ENCODE measurements at regions not wholly inside any gene's neighbourhood (a gene's known extent, or its start where the extent isn't known, plus 50 kb on each side); places are given as distances from the start of the nearest gene placed in this dataset.

GRCh38 chr1:60639287-60639686, 443.1 kb upstream of the NFIA start:
- Histone ChIP-seq H4K20me1 (ENCODE audit: insufficient read depth) (no peaks in the 10 kb centered on the region), H3K9me2 (ENCODE audit: insufficient read depth) (no peaks in the 10 kb centered on the region; the same call in 1 of the 2 replicates), H3K27me3 (ENCODE audit: insufficient read depth, low read depth) (no peaks in the 10 kb centered on the region), H3K4me2 (no peak overlapping the region), H3K27ac (no peak overlapping the region), H3K4me3 (no peak overlapping the region), H3K79me2 (ENCODE audit: low read depth) (no peaks in the 10 kb centered on the region), H3K9me3 (ENCODE audit: insufficient read depth, low read depth) (no peaks in the 10 kb centered on the region), H2AFZ (no peak overlapping the region), H3K36me3 (ENCODE audit: low read depth) (no peaks in the 10 kb centered on the region), H3F3A (ENCODE audit: insufficient read depth, low read depth) (no peaks in the 10 kb centered on the region), H3K4me1 (replicated peaks; ENCODE audit: insufficient read depth) (no peaks in the 10 kb centered on the region)
- no peak for DNase-seq
- ChIA-PET CTCF (no interaction called here), POLR2A (ENCODE audit: unreplicated experiment) (no interaction called here)
- TF ChIP-seq EZH2 (IDR thresholded peaks at IDR 0.05; ENCODE audit: low read depth): no peak
- TF ChIP-seq, protein P1, sequence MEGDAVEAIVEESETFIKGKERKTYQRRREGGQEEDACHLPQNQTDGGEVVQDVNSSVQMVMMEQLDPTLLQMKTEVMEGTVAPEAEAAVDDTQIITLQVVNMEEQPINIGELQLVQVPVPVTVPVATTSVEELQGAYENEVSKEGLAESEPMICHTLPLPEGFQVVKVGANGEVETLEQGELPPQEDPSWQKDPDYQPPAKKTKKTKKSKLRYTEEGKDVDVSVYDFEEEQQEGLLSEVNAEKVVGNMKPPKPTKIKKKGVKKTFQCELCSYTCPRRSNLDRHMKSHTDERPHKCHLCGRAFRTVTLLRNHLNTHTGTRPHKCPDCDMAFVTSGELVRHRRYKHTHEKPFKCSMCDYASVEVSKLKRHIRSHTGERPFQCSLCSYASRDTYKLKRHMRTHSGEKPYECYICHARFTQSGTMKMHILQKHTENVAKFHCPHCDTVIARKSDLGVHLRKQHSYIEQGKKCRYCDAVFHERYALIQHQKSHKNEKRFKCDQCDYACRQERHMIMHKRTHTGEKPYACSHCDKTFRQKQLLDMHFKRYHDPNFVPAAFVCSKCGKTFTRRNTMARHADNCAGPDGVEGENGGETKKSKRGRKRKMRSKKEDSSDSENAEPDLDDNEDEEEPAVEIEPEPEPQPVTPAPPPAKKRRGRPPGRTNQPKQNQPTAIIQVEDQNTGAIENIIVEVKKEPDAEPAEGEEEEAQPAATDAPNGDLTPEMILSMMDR (conservative IDR thresholded peaks at IDR 0.05): no peak
- intact Hi-C loops (cut with micrococcal nuclease; ENCODE audit: unreplicated experiment): no loop called here
- BruUV-seq (replicated peaks): no TSS peak

DNA sequence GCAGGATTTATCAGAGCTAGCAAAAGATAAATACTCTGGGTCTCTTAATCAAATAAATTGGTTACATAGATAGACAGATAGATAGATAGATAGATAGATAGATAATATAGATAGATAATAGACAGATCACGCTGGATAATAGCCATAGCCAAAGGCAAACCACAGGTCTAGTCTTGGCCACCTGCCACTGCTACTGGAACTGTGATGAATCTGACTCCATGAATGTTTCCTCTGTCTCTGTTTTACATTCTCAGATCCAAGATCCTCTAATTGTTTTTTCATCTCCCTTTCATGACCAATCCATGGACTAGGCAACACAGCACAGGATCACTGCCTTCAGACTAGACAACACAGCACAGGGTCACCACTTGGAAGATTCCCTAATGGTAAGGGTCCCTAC, 444.7 kb upstream of the NFIA start:
- no peaks in the 10 kb centered on the region for H3K79me2 ChIP-seq (ENCODE audit: low read depth)
- no peaks in the 10 kb centered on the region for H4K20me1 ChIP-seq (ENCODE audit: insufficient read depth)
- CTCF ChIA-PET: no interaction called here
- H3K27me3 ChIP-seq (ENCODE audit: insufficient read depth, low read depth): no peaks in the 10 kb centered on the region
- H3K27ac ChIP-seq: no peak overlapping the region
- intact Hi-C loops (cut with micrococcal nuclease; ENCODE audit: unreplicated experiment): no loop called here
- no peaks in the 10 kb centered on the region; the same call in 1 of the 2 replicates for H3K9me2 ChIP-seq (ENCODE audit: insufficient read depth)
- POLR2A ChIA-PET (ENCODE audit: unreplicated experiment): no interaction called here
- H3F3A ChIP-seq (ENCODE audit: insufficient read depth, low read depth): no peaks in the 10 kb centered on the region
- BruUV-seq (replicated peaks): no TSS peak
- H3K4me2 ChIP-seq: no peak overlapping the region
- no peak overlapping the region for H2AFZ ChIP-seq
- no peaks in the 10 kb centered on the region for H3K9me3 ChIP-seq (ENCODE audit: insufficient read depth, low read depth)
- no peaks in the 10 kb centered on the region for H3K36me3 ChIP-seq (ENCODE audit: low read depth)
- DNase-seq: no peak
- no peak for TF ChIP-seq EZH2 (IDR thresholded peaks at IDR 0.05; ENCODE audit: low read depth)
- TF ChIP-seq, protein P1 (conservative IDR thresholded peaks at IDR 0.05): no peak
- H3K4me1 ChIP-seq (replicated peaks; ENCODE audit: insufficient read depth): no peaks in the 10 kb centered on the region
- no peak overlapping the region for H3K4me3 ChIP-seq

DNA sequence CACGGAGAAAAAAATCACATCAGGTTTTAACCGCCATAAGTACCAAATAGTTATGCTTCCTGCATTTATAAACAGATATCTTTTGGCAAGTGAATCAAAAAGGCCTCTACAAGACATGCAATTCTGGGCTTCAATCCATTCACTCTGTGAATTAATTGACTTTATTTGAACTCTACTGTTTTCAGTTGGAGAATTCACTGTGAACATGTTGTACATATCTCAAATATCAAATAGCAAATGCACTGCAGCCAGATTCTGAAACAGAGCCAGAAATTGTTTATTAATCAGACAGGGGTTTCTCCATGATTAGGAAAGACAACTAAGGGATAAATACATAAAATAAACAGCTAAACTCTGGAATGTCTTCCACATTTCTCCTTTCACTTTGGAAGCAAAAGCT, 445.4 kb upstream of the NFIA start:
- TF ChIP-seq EZH2 (IDR thresholded peaks at IDR 0.05; ENCODE audit: low read depth): no peak
- TF ChIP-seq, protein P1 (conservative IDR thresholded peaks at IDR 0.05): no peak
- no peaks in the 10 kb centered on the region for H3K4me1 ChIP-seq (replicated peaks; ENCODE audit: insufficient read depth)
- no peak overlapping the region for H3K27ac ChIP-seq
- H3K36me3 ChIP-seq (ENCODE audit: low read depth): no peaks in the 10 kb centered on the region
- ChIA-PET CTCF (no interaction called here), POLR2A (ENCODE audit: unreplicated experiment) (no interaction called here)
- H3K4me3 ChIP-seq: no peak overlapping the region
- no peaks in the 10 kb centered on the region; the same call in 1 of the 2 replicates for H3K9me2 ChIP-seq (ENCODE audit: insufficient read depth)
- no peaks in the 10 kb centered on the region for H3F3A ChIP-seq (ENCODE audit: insufficient read depth, low read depth)
- no peak overlapping the region for H3K4me2 ChIP-seq
- BruUV-seq (replicated peaks): no TSS peak
- H4K20me1 ChIP-seq (ENCODE audit: insufficient read depth): no peaks in the 10 kb centered on the region
- 0 out of 2 replicates have a peak overlapping the region, but pooled peaks have one; percentile 55 for H2AFZ ChIP-seq
- no peaks in the 10 kb centered on the region for H3K9me3 ChIP-seq (ENCODE audit: insufficient read depth, low read depth)
- H3K79me2 ChIP-seq (ENCODE audit: low read depth): no peaks in the 10 kb centered on the region
- no peak for DNase-seq
- no peaks in the 10 kb centered on the region for H3K27me3 ChIP-seq (ENCODE audit: insufficient read depth, low read depth)
- intact Hi-C loops (cut with micrococcal nuclease; ENCODE audit: unreplicated experiment): no loop called here
